Neuron (in vitro differentiated cells): ENCODE measurements at regions not wholly inside any gene's neighbourhood (a gene's known extent, or its start where the extent isn't known, plus 50 kb on each side); places are given as distances from the start of the nearest gene placed in this dataset.

Experiments
- H2AFZ ChIP-seq: one replicate; pipeline ENCODE4 v1.6.1; 2013; ENCODE audit warnings: low read depth, mild to moderate bottlenecking, inconsistent platforms, low read length, moderate library complexity
- H3K27me3 ChIP-seq: one replicate; pipeline ENCODE4 v1.6.1; 2013; ENCODE audit warnings: low read length; ENCODE audit not compliant: insufficient read depth
- H3K36me3 ChIP-seq: one replicate; pipeline ENCODE4 v1.6.1; 2013; ENCODE audit warnings: low read length; ENCODE audit not compliant: insufficient read depth
- H3K4me1 ChIP-seq: one replicate; pipeline ENCODE4 v1.6.1; 2013; ENCODE audit warnings: low read length; ENCODE audit not compliant: insufficient read depth
- H3K4me3 ChIP-seq: 2 replicates; pipeline ENCODE4 v1.5.1; 2013; ENCODE audit warnings: mild to moderate bottlenecking, low read length, moderate library complexity
- H3K9me3 ChIP-seq: one replicate; pipeline ENCODE4 v1.6.1; 2013; ENCODE audit warnings: low read length

DNA sequence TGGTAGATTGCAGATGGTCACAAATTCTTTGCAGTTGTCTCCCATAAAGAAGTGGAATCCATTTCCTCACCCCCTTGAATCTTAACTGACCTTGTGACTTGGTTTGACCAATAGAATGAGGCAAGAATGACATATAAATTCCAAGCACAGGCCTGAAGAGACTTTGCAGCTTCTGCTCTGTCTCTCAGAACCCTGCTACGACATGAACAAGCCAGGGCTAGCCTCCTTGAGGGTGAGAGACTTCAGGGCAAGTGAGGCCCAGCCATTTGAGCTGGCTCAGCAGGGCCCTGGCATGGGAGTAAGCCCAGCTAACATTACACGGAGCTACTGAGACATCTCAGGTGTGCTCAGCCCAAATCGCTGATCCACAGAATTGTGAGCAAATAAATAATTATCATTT lies 216.3 kb upstream of the MAN1A1 start:
- Histone ChIP-seq H3K9me3 (no peaks in the 10 kb centered on the region), H2AFZ (no peak overlapping the region), H3K27me3 (no peaks in the 10 kb centered on the region), H3K4me3 (no peak overlapping the region), H3K36me3 (no peaks in the 10 kb centered on the region), H3K4me1 (no peaks in the 10 kb centered on the region)

DNA sequence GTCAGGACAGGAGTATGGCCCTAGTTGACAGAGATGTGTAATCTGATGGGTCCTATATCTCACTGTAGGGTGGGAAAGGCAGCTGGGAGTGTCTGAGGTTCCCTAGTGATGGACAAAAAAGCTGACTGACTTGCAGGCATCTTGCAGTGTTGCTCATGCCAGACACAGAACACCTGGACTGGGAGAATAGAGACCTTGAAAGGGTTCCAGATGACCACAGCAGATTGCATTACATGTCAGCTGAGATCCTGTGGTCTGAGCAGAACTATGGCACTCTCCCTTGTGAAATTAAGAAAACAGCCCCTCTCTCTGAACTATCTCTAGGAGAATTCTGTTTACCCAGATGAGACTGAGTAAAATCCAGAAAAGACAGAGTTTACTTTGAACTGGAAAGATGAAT lies 212.6 kb upstream of the MAN1A1 start:
- no peak overlapping the region for H3K4me3 ChIP-seq
- H3K27me3 ChIP-seq, result no peaks in the 10 kb centered on the region
- H3K9me3 ChIP-seq, result no peaks in the 10 kb centered on the region
- H3K4me1 ChIP-seq, result no peaks in the 10 kb centered on the region
- H2AFZ ChIP-seq, result no peak overlapping the region
- H3K36me3 ChIP-seq, result no peaks in the 10 kb centered on the region

DNA sequence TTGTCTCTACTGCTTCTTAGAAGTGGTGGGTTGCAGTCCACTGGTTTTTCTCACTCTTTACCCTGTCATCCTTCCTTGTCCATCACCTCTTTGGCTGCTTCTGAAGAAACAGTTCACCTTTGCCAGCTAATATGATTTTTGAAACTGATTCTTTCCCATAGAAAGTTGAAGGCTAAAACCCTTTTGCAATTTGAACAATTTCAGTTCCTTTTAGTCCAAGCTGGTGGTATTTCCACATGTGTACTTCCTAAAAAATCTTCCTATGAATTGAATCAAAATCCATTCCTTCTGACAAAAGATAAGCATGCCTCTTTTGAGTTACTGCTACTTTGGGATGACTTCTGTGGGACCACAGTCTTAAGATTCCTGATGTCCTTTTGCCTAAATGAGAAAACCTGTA lies 210.0 kb upstream of the MAN1A1 start:
- Histone ChIP-seq H3K4me1 (no peaks in the 10 kb centered on the region), H3K36me3 (no peaks in the 10 kb centered on the region), H3K9me3 (no peaks in the 10 kb centered on the region), H3K27me3 (no peaks in the 10 kb centered on the region), H2AFZ (no peak overlapping the region), H3K4me3 (no peak overlapping the region)

DNA sequence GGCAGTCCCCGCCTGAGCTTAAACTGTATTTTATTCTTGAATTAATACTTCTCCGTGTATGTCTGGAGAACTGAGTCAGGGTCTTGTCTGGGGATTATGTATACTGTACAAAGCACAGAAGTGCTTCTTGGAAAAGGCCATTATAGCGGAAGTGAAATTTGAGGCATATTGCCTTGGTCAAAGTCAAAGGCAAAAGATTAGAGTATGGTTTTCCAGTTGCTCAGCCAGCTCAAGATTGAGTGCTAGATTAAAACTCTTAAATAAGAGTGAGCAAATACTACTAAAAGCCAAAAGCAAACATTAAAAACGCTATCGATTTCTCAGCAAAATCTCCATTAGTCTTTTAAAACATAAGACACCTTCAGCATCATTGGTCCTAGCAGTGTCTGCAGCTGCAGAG lies 207.7 kb upstream of the MAN1A1 start:
- Histone ChIP-seq H3K9me3 (no peaks in the 10 kb centered on the region), H2AFZ (no peak overlapping the region), H3K4me1 (no peaks in the 10 kb centered on the region), H3K27me3 (no peaks in the 10 kb centered on the region), H3K36me3 (no peaks in the 10 kb centered on the region), H3K4me3 (no peak overlapping the region)

DNA sequence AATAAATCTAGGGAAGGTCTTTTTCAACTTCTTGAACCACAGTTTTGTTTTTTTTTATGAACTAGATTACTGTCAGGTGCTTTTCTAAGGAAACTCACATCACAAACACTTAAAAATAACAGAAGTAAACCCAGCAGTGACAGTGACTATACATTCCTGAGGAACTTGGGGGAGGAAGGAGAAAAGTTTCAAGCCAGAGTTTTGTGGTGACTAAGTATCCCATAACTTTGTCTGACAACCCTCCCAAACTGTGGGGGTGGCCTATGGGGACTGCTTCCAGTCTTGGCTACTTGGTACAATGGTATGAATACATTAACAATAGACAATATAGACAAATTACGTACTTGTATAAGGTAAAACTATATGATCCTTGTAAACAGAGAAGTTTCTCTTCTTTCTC lies 202.5 kb upstream of the MAN1A1 start:
- Histone ChIP-seq H3K4me3 (no peak overlapping the region), H2AFZ (no peak overlapping the region), H3K9me3 (no peaks in the 10 kb centered on the region), H3K36me3 (no peaks in the 10 kb centered on the region), H3K4me1 (no peaks in the 10 kb centered on the region), H3K27me3 (no peaks in the 10 kb centered on the region)

DNA sequence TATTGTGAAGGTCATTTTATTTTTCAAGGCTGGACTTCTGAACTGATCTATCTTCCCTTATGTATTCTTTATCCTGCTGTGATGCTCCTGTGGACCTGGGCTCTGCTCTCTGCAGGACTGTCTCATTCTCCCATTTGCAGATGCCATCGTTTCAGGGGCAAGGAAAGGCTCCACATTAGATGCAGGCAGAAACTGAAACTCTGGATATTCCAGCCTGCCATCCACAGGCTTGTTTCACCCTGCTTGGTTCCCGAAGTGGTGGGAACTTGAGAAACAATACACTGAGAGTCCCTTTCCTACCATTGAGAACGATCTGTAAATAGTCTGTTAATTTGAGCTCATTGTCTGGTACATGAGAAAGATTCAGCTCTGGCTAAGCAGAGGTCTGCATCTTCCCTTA lies 197.5 kb upstream of the MAN1A1 start:
- Histone ChIP-seq H3K36me3 (no peaks in the 10 kb centered on the region), H3K4me3 (no peak overlapping the region), H3K4me1 (no peaks in the 10 kb centered on the region), H3K27me3 (no peaks in the 10 kb centered on the region), H3K9me3 (no peaks in the 10 kb centered on the region), H2AFZ (no peak overlapping the region)

DNA sequence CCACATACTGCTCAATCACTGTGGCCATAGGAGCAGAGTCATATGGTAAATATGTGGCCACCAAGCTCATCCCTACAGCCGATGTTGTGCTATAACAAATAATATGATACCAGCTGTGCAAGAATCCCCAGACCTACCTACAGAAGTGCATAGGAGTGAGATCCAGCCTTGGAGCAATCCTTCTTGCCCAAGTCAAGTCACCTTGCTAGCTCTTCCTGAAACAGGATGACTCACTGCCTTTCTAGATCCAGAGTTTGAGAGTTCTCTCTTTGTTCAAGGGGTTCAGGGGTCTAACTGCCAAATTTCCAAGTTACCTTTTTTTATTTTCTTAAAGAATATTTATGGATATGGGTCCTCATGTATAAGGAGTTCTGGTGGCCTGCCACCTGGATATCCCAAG lies 195.7 kb upstream of the MAN1A1 start:
- Histone ChIP-seq H3K4me1 (no peaks in the 10 kb centered on the region), H3K36me3 (no peaks in the 10 kb centered on the region), H3K9me3 (no peaks in the 10 kb centered on the region), H3K27me3 (no peaks in the 10 kb centered on the region), H2AFZ (no peak overlapping the region), H3K4me3 (no peak overlapping the region)

DNA sequence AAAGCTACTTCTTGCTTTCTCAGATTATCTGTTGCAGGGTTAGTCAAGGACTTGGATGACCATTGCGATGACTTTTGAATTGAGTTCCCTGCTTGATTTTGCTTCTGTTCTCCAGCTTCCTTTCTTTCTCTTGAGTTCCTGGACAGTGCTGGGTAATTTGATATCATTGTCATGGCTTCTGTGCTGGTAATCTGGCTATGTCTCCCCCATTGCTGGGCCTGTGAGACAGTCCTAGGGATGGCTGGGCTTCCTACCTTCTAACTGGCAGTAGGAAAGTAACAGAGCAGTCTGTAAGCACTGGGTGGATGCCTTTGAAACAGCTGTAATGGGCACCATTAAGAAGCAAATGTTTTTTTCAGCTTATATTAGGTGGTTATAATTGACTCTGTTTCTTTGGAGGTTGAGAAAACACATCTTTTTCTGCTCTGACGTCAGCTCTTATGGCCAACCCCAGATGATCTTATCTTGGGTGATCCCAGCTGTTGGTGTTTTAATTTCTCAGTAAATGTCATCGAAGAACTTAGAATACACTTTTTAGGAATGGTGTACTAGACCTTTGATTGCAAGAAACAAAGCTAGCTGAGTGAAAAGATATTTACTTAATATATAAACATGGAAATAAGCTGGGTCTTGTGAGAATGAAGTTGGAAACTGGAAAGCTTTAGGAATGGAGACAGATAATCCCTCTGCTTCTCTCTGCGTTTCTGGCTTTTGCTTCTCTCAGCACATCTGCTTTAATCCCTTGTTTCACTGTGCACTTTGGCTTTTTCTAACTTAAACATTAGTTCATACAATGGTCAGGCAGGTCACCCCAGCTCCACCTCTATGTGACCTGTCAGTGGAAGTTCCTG lies 195.0 kb upstream of the MAN1A1 start:
- Histone ChIP-seq H3K4me3 (no peak overlapping the region), H2AFZ (no peak overlapping the region), H3K27me3 (no peaks in the 10 kb centered on the region), H3K9me3 (no peaks in the 10 kb centered on the region), H3K4me1 (no peaks in the 10 kb centered on the region), H3K36me3 (no peaks in the 10 kb centered on the region)

DNA sequence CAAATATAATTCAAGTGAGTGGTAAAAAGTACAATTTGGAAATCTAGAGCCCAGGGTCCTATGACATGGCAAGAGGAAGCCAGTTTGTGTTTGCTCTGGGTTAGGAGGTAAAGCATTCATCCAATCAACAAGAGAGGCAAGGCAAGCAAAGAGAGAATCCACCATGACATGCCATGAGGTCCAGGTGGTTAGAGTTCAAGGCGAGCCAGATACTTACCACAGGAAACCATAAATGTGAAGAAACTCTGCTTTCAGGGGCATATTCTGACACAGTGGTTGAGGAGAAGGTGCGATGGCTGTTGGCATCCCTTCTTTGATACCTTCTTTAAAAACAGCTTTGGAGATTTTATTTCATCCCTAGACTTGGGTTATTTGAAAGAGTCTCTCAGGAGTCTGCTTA lies 193.8 kb upstream of the MAN1A1 start:
- Histone ChIP-seq H3K4me1 (no peaks in the 10 kb centered on the region), H3K9me3 (no peaks in the 10 kb centered on the region), H3K4me3 (no peak overlapping the region), H3K27me3 (no peaks in the 10 kb centered on the region), H2AFZ (no peak overlapping the region), H3K36me3 (no peaks in the 10 kb centered on the region)

DNA sequence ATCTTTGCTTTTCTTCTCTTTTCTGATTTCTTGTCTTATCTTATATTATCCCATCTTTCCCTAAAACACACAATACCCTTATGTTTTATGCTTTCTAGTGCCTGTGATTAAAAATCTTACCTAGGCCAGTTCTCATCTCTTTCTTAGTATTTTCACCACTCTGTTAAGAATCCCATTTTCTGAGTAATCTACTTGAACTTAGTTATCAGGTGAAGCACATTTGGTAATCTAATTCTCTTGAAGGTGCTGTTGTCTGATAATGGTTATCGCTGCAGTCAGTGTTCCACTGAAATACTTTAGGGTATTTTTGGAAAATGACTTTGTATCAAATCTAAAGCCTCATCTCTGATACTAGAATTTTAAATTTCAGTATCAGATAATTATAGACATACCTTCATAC lies 192.5 kb upstream of the MAN1A1 start:
- Histone ChIP-seq H3K4me1 (no peaks in the 10 kb centered on the region), H3K9me3 (no peaks in the 10 kb centered on the region), H3K36me3 (no peaks in the 10 kb centered on the region), H3K27me3 (no peaks in the 10 kb centered on the region), H2AFZ (no peak overlapping the region), H3K4me3 (no peak overlapping the region)

DNA sequence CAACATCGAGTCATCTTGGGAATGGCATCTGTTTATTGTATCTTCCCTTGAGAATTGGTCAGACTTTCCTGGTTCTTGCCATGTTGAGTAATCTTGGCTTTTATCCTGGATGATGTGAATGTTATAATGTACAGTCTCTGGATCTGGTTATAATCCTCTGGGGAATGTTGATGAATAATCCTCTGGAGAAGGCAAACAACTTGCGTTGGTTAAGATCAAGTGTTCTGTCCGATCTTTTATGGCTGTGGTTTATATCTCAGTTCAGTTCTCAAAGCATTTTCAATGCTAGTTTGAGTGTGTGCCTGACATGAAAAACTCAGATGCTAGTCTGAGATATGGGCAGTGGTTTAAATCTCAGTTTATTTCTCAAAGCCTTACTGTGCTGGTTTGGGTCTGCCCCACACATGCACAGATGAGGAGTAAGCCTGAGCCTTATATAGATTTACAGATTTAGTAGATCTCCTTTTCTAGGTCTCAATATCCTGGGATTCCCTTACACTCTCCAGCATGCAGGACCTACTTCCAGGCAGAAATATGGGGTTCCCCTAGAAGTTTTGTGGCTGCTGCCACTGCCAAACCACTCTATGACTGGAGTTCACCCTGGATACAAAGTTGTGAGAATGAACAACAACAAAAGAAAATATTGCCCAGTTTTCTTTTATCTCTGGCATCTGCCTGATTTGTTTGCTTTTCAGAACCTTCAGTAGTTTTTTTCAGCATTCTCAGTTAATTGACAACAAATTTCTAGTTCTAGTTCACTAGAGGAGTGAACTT lies 191.8 kb upstream of the MAN1A1 start:
- Histone ChIP-seq H3K9me3 (no peaks in the 10 kb centered on the region), H3K4me3 (no peak overlapping the region), H2AFZ (no peak overlapping the region), H3K36me3 (no peaks in the 10 kb centered on the region), H3K4me1 (no peaks in the 10 kb centered on the region), H3K27me3 (no peaks in the 10 kb centered on the region)

DNA sequence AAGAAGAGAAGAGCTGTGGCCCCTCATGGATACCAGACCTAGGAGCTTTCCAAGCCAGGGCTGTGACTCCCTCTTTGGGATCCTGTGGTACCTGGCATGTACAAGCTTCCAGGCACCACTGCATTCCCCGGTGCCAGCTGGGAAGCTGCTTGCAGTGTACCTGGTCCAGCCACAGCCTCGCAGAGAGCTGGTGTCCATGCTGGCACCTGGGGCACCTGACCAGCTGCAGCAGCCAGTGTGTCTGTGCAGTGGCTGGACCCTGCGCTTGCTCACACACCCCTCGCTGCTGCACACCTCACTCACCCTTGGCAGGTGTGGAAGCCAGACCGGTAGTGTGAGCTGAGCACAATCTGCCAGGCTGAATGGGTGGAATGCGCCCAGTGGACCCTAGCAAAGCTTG lies 190.9 kb upstream of the MAN1A1 start:
- H3K4me3 ChIP-seq, result no peak overlapping the region
- H3K27me3 ChIP-seq, result no peaks in the 10 kb centered on the region
- no peaks in the 10 kb centered on the region for H3K4me1 ChIP-seq
- H3K36me3 ChIP-seq, result no peaks in the 10 kb centered on the region
- no peaks in the 10 kb centered on the region for H3K9me3 ChIP-seq
- H2AFZ ChIP-seq, result no peak overlapping the region

DNA sequence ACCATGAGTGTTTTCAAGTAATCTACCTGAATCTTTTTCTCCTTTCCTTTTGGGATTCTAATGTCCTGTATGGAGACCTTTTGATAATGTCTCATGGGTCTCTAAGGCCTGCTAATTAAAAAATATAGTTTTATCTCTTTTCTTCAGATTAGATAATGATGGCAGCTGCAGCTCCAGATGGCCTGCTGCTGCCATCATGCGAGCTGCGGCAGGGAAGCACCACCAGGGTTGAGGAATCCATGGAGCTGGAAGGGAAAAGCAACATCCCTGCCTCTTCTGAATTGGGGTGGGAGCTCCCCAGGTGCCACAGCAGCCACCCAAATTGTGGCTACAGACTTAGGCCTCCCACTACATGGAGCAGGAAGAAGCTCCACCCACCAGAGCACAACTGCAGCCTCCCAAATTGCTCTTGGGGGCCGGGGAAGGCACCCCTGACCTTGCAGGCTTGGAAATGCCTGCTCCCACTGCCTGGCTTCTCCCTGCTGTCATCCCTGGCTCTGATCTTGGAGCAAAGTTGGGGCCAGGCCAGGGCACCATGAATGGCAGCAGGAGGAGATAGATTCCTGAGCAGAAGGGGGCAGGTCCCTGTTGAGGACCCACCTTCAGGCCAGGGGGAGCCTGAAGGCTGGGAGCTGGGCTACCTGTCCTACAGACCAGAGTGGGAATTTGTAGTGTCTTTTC lies 189.6 kb upstream of the MAN1A1 start:
- Histone ChIP-seq H3K9me3 (no peaks in the 10 kb centered on the region), H2AFZ (no peak overlapping the region), H3K36me3 (no peaks in the 10 kb centered on the region), H3K4me3 (no peak overlapping the region), H3K27me3 (no peaks in the 10 kb centered on the region), H3K4me1 (no peaks in the 10 kb centered on the region)
